GM12873 (cell line): ENCODE measurements at regions not wholly inside any gene's neighbourhood (a gene's known extent, or its start where the extent isn't known, plus 50 kb on each side); places are given as distances from the start of the nearest gene placed in this dataset.

ENCODE experiments used
- CTCF ChIP-seq: IDR thresholded peaks from 2 replicates; pipeline ENCODE4 v1.5.1; 2012; ENCODE audit warnings: low read depth, mild to moderate bottlenecking, moderate library complexity, low read length, control low read depth; ENCODE audit not compliant: insufficient read depth; ENCODE audit errors: missing control alignments

GRCh38 chr16:17802571-17802970 is 331.8 kb upstream of the XYLT1 start:
- TF ChIP-seq CTCF, result no peak

- TF ChIP-seq CTCF, result no peak
These were observed 330.3 kb upstream of the XYLT1 start for GRCh38 chr16:17801068-17801467.

- TF ChIP-seq CTCF, result no peak
These were observed 328.0 kb upstream of the XYLT1 start for GRCh38 chr16:17798716-17799115.

- TF ChIP-seq CTCF, result no peak
These were observed 322.6 kb upstream of the XYLT1 start for GRCh38 chr16:17793354-17793753.

- no peak for TF ChIP-seq CTCF
These were observed 313.3 kb upstream of the XYLT1 start for GRCh38 chr16:17784073-17784472.

GRCh38 chr16:17780181-17780580 is 309.4 kb upstream of the XYLT1 start:
- TF ChIP-seq CTCF, result no peak

GRCh38 chr16:17777408-17777863 is 306.7 kb upstream of the XYLT1 start:
- TF ChIP-seq CTCF, result no peak
